CD4-positive, CD25-positive, alpha-beta regulatory T cell (primary cell): ENCODE measurements at regions not wholly inside any gene's neighbourhood (a gene's known extent, or its start where the extent isn't known, plus 50 kb on each side); places are given as distances from the start of the nearest gene placed in this dataset.
A peak's percentile ranks its signal among the peaks of the same experiment; 100 is the strongest.

Source experiments
- ATAC-seq, 2 donors: fragments of 150-1000 bp; cut with Tn5 transposase; one replicate each; pipeline ENCODE4 v1.10.0; 2021; ENCODE audit warnings: low read depth in 2 of 2, moderate number of reproducible peaks in 2 of 2, moderate library complexity in 1 of 2
- DNase-seq, 3 donors: peaks; one replicate each; pipeline versions ENCODE4 v3.0.0 to v3.0.0-alpha.2; 2012 to 2022; ENCODE audit warnings: mixed read lengths in 1 of 3
- H3K27ac ChIP-seq: one replicate; pipeline ENCODE4 v1.7.0; 2013; ENCODE audit warnings: mild to moderate bottlenecking, low read length; ENCODE audit not compliant: insufficient read depth, poor library complexity, severe bottlenecking
- H3K27me3 ChIP-seq: one replicate; pipeline ENCODE4 v1.7.0; 2013; ENCODE audit warnings: low read length; ENCODE audit not compliant: control insufficient read depth, insufficient read depth
- H3K36me3 ChIP-seq: one replicate; pipeline ENCODE4 v1.7.0; 2013; ENCODE audit warnings: mild to moderate bottlenecking, low read length, moderate library complexity; ENCODE audit not compliant: control insufficient read depth, insufficient read depth
- H3K4me1 ChIP-seq: 2 replicates; pipeline ENCODE4 v1.7.0; 2013; ENCODE audit warnings: mild to moderate bottlenecking, low read length; ENCODE audit not compliant: insufficient read depth, control insufficient read depth, poor library complexity, severe bottlenecking
- H3K4me3 ChIP-seq: one replicate; pipeline ENCODE4 v1.7.0; 2013; ENCODE audit warnings: low read depth, mild to moderate bottlenecking, low read length, moderate library complexity
- H3K9me3 ChIP-seq, 2 experiments: 1 replicate in 1 of 2; 2 replicates in 1 of 2; pipeline ENCODE4 v1.7.0; 2013; ENCODE audit warnings: low read length in 2 of 2, mild to moderate bottlenecking in 1 of 2, moderate library complexity in 1 of 2; ENCODE audit not compliant: control insufficient read depth in 2 of 2
- H3K27ac Mint-ChIP-seq, 3 donors: one replicate each; pipeline ENCODE4 v1.8.0; 2020 to 2022; ENCODE audit warnings: mild to moderate bottlenecking in 3 of 3, mixed read lengths in 3 of 3, moderate library complexity in 2 of 3
- H3K27me3 Mint-ChIP-seq: one replicate; pipeline ENCODE4 v1.8.0; 2022; ENCODE audit warnings: mild to moderate bottlenecking, mixed read lengths
- H3K36me3 Mint-ChIP-seq: one replicate; pipeline ENCODE4 v1.8.0; 2020; ENCODE audit warnings: mixed read lengths
- H3K4me1 Mint-ChIP-seq, 4 donors: one replicate each; pipeline ENCODE4 v1.8.0; 2020 to 2022; ENCODE audit warnings: mixed read lengths in 4 of 4, mild to moderate bottlenecking in 1 of 4
- H3K4me3 Mint-ChIP-seq, 4 donors: one replicate each; pipeline ENCODE4 v1.8.0; 2020 to 2022; ENCODE audit warnings: mild to moderate bottlenecking in 4 of 4, mixed read lengths in 4 of 4, moderate library complexity in 3 of 4
- H3K9me3 Mint-ChIP-seq, 7 donors: one replicate each; pipeline ENCODE4 v1.8.0; 2020 to 2022; ENCODE audit warnings: mixed read lengths in 7 of 7, mild to moderate bottlenecking in 3 of 7, moderate library complexity in 2 of 7

GRCh38 chr2:64196963-64197362 lies 52.7 kb upstream of the PELI1 start:
- Mint-ChIP-seq H3K27me3 (peaks cover 13% of the 10 kb centered on the region), H3K4me1 (peaks cover 10 to 45% (median 29%) of the 10 kb centered on the region in 4 donors), H3K4me3 (no peak overlapping the region), H3K36me3 (no peaks in the 10 kb centered on the region), H3K27ac (no peak overlapping the region), H3K9me3 (peaks cover 0 to 5% (median 0%) of the 10 kb centered on the region in 7 donors)
- Histone ChIP-seq H3K27ac (no peak overlapping the region), H3K4me3 (no peak overlapping the region), H3K4me1 (peaks cover 20% of the 10 kb centered on the region), H3K27me3 (no peaks in the 10 kb centered on the region), H3K9me3 (no peaks in the 10 kb centered on the region), H3K36me3 (no peaks in the 10 kb centered on the region)
- ATAC-seq (no peak), DNase-seq (no peak)

DNA sequence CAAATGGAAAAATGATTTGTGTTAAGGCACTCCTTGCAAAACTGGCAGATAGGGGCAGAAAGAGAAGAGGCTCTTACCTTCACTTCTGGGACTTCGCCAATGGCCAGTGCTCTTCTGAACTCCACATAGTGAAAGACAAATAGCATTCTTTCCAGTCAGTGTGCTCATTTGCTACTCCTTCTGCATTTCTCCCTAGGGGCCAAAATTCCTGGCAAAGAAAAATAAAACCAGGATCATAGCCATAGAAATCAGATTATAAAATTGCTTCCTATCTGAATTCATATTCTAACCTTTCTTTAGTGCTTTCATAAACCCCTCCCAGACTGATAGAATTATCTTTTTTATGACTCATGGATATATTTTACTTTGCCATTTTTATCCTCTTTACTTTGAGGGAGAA lies 56.9 kb upstream of the PELI1 start:
- DNase-seq, result no peak
- peak overlapping the region in 3 of 4 donors; percentile 6 to 66 (median 13) for H3K4me3 Mint-ChIP-seq
- no peaks in the 10 kb centered on the region for H3K36me3 Mint-ChIP-seq
- Histone ChIP-seq H3K4me3 (no peak overlapping the region), H3K27ac (no peak overlapping the region), H3K27me3 (no peaks in the 10 kb centered on the region), H3K9me3 (no peaks in the 10 kb centered on the region), H3K36me3 (no peaks in the 10 kb centered on the region), H3K4me1 (peaks cover 54% of the 10 kb centered on the region)
- peaks cover 7% of the 10 kb centered on the region for H3K27me3 Mint-ChIP-seq
- peak overlapping the region; percentile 82 to 99 (median 93) for H3K27ac Mint-ChIP-seq
- H3K9me3 Mint-ChIP-seq, result peaks cover 0 to 4% (median 0%) of the 10 kb centered on the region in 7 donors
- H3K4me1 Mint-ChIP-seq, result peaks cover 27 to 80% (median 61%) of the 10 kb centered on the region in 4 donors
- ATAC-seq, result no peak

DNA sequence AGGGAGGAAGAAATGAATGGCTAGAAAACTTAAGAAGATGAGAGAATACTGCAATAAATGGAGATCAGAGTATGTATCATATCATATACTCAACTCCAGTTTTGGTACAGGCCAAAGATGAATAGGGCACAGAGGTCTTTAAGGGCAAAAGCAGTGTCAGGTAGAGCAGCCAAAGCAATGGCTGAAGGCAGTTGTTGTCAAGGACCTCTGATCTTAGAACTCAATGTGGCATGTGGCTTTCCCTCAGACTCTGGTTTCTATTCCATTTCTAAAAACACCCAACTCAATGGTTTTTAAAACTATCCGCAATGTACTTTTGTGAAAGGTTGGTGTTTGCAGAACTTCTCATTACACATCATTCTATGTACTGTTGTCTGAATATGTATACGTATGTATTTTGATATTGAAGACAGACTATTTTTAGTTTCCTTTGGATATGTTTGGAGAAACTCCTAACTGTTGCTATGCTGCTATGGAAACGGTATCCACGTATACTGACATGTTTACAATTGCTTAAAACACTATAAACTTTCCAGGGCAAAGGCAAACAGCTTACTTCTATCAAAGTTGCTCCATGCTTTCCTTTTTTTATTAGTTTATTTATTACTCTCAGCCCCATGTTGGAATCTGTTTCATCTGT lies 58.1 kb upstream of the PELI1 start:
- peak overlapping the region; percentile 75 to 99 (median 99) for H3K27ac Mint-ChIP-seq
- H3K4me3 Mint-ChIP-seq, result peak overlapping the region in 2 of 4 donors; percentile 16 to 35
- Histone ChIP-seq H3K9me3 (no peaks in the 10 kb centered on the region), H3K27me3 (no peaks in the 10 kb centered on the region), H3K36me3 (no peaks in the 10 kb centered on the region), H3K27ac (peak overlapping the region; percentile 34), H3K4me3 (no peak overlapping the region), H3K4me1 (peaks cover 54% of the 10 kb centered on the region)
- peaks cover 0 to 2% (median 0%) of the 10 kb centered on the region in 7 donors for H3K9me3 Mint-ChIP-seq
- H3K4me1 Mint-ChIP-seq, result peaks cover 31 to 89% (median 67%) of the 10 kb centered on the region in 4 donors
- no peaks in the 10 kb centered on the region for H3K36me3 Mint-ChIP-seq
- no peak for DNase-seq
- no peak for ATAC-seq
- H3K27me3 Mint-ChIP-seq, result peaks cover 7% of the 10 kb centered on the region

GRCh38 chr2:64203131-64203857 lies 59.1 kb upstream of the PELI1 start:
- DNase-seq (no peak), ATAC-seq (no peak)
- Mint-ChIP-seq H3K27me3 (no peaks in the 10 kb centered on the region), H3K9me3 (peaks cover 0 to 2% (median 0%) of the 10 kb centered on the region in 7 donors), H3K27ac (peak overlapping the region; percentile 93 to 99 (median 99)), H3K4me1 (peaks cover 34 to 85% (median 66%) of the 10 kb centered on the region in 4 donors), H3K36me3 (no peaks in the 10 kb centered on the region), H3K4me3 (peak overlapping the region; percentile 56 to 78 (median 76))
- Histone ChIP-seq H3K36me3 (no peaks in the 10 kb centered on the region), H3K4me3 (peak overlapping the region; percentile 75), H3K27ac (peak overlapping the region; percentile 87), H3K9me3 (no peaks in the 10 kb centered on the region), H3K4me1 (peaks cover 57% of the 10 kb centered on the region), H3K27me3 (no peaks in the 10 kb centered on the region)

GRCh38 chr2:64203858-64204632 lies 59.8 kb upstream of the PELI1 start:
- Histone ChIP-seq H3K4me1 (peaks cover 57% of the 10 kb centered on the region), H3K27me3 (no peaks in the 10 kb centered on the region), H3K9me3 (no peaks in the 10 kb centered on the region), H3K36me3 (no peaks in the 10 kb centered on the region), H3K4me3 (peak overlapping the region; percentile 75), H3K27ac (peak overlapping the region; percentile 87)
- Mint-ChIP-seq H3K27ac (peak overlapping the region; percentile 93 to 99 (median 99)), H3K4me3 (peak overlapping the region; percentile 56 to 78 (median 76)), H3K36me3 (no peaks in the 10 kb centered on the region), H3K27me3 (no peaks in the 10 kb centered on the region), H3K4me1 (peaks cover 34 to 87% (median 69%) of the 10 kb centered on the region in 4 donors), H3K9me3 (peaks cover 0 to 2% (median 0%) of the 10 kb centered on the region in 7 donors)
- DNase-seq (peak in 2 of 3 donors; percentile 42 to 54), ATAC-seq (peak; percentile 23 to 45)

DNA sequence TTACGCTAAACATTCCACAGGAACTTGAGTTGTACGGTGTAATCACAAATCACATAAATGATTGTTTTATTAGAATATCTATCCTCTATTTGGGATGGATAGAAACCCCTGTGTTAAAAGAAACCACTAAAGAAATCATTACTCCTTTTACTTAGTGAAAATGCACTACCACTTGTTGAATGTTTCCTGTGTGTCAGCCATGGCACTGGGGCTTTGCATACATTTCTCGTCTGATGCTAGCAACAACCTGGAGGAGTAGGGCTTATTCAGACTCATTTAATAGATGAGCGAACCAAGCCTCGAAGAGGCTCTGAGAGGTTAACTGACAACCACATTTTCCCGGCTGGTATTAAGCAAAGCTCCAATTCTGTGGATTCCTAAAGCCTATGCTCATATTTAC lies 60.5 kb upstream of the PELI1 start:
- peaks cover 34 to 88% (median 69%) of the 10 kb centered on the region in 4 donors for H3K4me1 Mint-ChIP-seq
- H3K27ac Mint-ChIP-seq, result peak overlapping the region; percentile 93 to 99 (median 99)
- H3K27ac ChIP-seq, result peak overlapping the region; percentile 87
- peaks cover 0 to 2% (median 0%) of the 10 kb centered on the region in 7 donors for H3K9me3 Mint-ChIP-seq
- peak; percentile 37 to 40 for ATAC-seq
- H3K9me3 ChIP-seq, result no peaks in the 10 kb centered on the region
- no peaks in the 10 kb centered on the region for H3K36me3 Mint-ChIP-seq
- H3K27me3 Mint-ChIP-seq, result no peaks in the 10 kb centered on the region
- H3K27me3 ChIP-seq, result no peaks in the 10 kb centered on the region
- H3K4me1 ChIP-seq, result peaks cover 50% of the 10 kb centered on the region
- H3K4me3 Mint-ChIP-seq, result peak overlapping the region; percentile 56 to 78 (median 72)
- H3K4me3 ChIP-seq, result peak overlapping the region; percentile 75
- H3K36me3 ChIP-seq, result no peaks in the 10 kb centered on the region
- DNase-seq, result peak in 1 of 3 donors; percentile 40

GRCh38 chr2:64205415-64205814 lies 61.2 kb upstream of the PELI1 start:
- peak overlapping the region; percentile 79 to 99 (median 84) for H3K27ac Mint-ChIP-seq
- no peak overlapping the region for H3K4me3 Mint-ChIP-seq
- no peaks in the 10 kb centered on the region for H3K27me3 Mint-ChIP-seq
- no peak for ATAC-seq
- no peaks in the 10 kb centered on the region for H3K27me3 ChIP-seq
- peaks cover 34 to 86% (median 64%) of the 10 kb centered on the region in 4 donors for H3K4me1 Mint-ChIP-seq
- no peak for DNase-seq
- no peak overlapping the region for H3K4me3 ChIP-seq
- H3K9me3 Mint-ChIP-seq, result peaks cover 0 to 2% (median 0%) of the 10 kb centered on the region in 7 donors
- no peaks in the 10 kb centered on the region for H3K36me3 ChIP-seq
- peaks cover 45% of the 10 kb centered on the region for H3K4me1 ChIP-seq
- no peaks in the 10 kb centered on the region for H3K36me3 Mint-ChIP-seq
- H3K27ac ChIP-seq, result peak overlapping the region; percentile 87
- H3K9me3 ChIP-seq, result no peaks in the 10 kb centered on the region
